ENCODE measurements at regions not wholly inside any gene's neighbourhood (a gene's known extent, or its start where the extent isn't known, plus 50 kb on each side); places are given as distances from the start of the nearest gene placed in this dataset.

DNA sequence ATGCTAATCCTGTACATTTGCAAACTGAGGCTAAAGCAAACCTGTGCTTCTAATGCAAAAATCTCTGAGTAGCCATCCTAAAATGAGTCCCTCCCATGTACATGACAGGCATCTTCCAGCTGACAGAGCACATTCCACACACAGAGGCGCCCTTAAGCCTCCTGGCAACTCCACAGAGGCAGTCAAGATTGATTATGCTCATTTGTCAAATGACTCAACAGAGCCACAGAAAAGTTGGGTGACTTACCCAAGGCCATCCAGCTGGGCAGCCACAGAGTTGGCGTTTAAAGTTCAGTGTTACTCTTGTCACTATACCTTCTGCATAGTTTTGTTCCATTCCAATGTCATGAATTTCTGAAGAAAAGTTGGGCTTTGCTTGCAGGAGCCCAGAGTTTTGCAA, 394.6 kb upstream of the FGF13 start:
- TF ChIP-seq JUN (IDR thresholded peaks at IDR 0.05; ENCODE audit: low read depth, low read length) (no peak), SUZ12 (IDR thresholded peaks at IDR 0.05; ENCODE audit: low read length) (no peak), ZNF274 (IDR thresholded peaks at IDR 0.05; ENCODE audit: borderline replicate concordance, extremely low read depth, low read length) (no peak), EZH2 (IDR thresholded peaks at IDR 0.05; ENCODE audit: low read depth, low read length, severe bottlenecking) (no peak), BRCA1 (IDR thresholded peaks at IDR 0.05; ENCODE audit: low read depth, low read length) (no peak), HDAC6 (IDR thresholded peaks at IDR 0.05; ENCODE audit: low read depth, low read length) (no peak), POLR2A (IDR thresholded peaks at IDR 0.05; ENCODE audit: control extremely low read depth in 1 of 2, low read depth in 2 of 2, low read length in 2 of 2) (no peak), EP300 (IDR thresholded peaks at IDR 0.05; ENCODE audit: borderline replicate concordance in 1 of 2, low read depth in 2 of 2, low read length in 2 of 2) (no peak), SIN3A (conservative IDR thresholded peaks at IDR 0.05 in 1 of 2, IDR thresholded peaks at IDR 0.05 in 1 of 2; ENCODE audit: low read depth in 1 of 2, low read length in 2 of 2) (no peak), RBBP5 (IDR thresholded peaks at IDR 0.05; ENCODE audit: borderline replicate concordance, low read depth, low read length) (no peak)
- TF ChIP-seq, protein P1, sequence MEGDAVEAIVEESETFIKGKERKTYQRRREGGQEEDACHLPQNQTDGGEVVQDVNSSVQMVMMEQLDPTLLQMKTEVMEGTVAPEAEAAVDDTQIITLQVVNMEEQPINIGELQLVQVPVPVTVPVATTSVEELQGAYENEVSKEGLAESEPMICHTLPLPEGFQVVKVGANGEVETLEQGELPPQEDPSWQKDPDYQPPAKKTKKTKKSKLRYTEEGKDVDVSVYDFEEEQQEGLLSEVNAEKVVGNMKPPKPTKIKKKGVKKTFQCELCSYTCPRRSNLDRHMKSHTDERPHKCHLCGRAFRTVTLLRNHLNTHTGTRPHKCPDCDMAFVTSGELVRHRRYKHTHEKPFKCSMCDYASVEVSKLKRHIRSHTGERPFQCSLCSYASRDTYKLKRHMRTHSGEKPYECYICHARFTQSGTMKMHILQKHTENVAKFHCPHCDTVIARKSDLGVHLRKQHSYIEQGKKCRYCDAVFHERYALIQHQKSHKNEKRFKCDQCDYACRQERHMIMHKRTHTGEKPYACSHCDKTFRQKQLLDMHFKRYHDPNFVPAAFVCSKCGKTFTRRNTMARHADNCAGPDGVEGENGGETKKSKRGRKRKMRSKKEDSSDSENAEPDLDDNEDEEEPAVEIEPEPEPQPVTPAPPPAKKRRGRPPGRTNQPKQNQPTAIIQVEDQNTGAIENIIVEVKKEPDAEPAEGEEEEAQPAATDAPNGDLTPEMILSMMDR (IDR thresholded peaks at IDR 0.05; ENCODE audit: control extremely low read depth in 1 of 3, insufficient read depth in 1 of 3, low read depth in 1 of 3, low read length in 3 of 3): no peak
- TF ChIP-seq, protein P2, sequence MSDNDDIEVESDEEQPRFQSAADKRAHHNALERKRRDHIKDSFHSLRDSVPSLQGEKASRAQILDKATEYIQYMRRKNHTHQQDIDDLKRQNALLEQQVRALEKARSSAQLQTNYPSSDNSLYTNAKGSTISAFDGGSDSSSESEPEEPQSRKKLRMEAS (IDR thresholded peaks at IDR 0.05): no peak
- TF ChIP-seq, protein P3, sequence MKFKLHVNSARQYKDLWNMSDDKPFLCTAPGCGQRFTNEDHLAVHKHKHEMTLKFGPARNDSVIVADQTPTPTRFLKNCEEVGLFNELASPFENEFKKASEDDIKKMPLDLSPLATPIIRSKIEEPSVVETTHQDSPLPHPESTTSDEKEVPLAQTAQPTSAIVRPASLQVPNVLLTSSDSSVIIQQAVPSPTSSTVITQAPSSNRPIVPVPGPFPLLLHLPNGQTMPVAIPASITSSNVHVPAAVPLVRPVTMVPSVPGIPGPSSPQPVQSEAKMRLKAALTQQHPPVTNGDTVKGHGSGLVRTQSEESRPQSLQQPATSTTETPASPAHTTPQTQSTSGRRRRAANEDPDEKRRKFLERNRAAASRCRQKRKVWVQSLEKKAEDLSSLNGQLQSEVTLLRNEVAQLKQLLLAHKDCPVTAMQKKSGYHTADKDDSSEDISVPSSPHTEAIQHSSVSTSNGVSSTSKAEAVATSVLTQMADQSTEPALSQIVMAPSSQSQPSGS (IDR thresholded peaks at IDR 0.05; ENCODE audit: low read length): no peak
- TF ChIP-seq, protein P4, sequence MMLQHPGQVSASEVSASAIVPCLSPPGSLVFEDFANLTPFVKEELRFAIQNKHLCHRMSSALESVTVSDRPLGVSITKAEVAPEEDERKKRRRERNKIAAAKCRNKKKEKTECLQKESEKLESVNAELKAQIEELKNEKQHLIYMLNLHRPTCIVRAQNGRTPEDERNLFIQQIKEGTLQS (IDR thresholded peaks at IDR 0.05; ENCODE audit: insufficient read depth, low read depth, low read length): no peak
